Heart left ventricle (tissue), 13 donors: ENCODE measurements at regions not wholly inside any gene's neighbourhood (a gene's known extent, or its start where the extent isn't known, plus 50 kb on each side); places are given as distances from the start of the nearest gene placed in this dataset.

Source experiments
- CTCF ChIP-seq, 12 donors: fragments of 200-600 bp; sonication (generic) in 4 of 12; IDR thresholded peaks; one replicate each; pipeline versions ENCODE4 v1.5.0 to v1.8.0; 2018 to 2022; ENCODE audit warnings: antibody characterized with exemption in 12 of 12, mild to moderate bottlenecking in 5 of 12
- POLR2A ChIP-seq, 2 donors: fragments of 450-650 bp; IDR thresholded peaks; one replicate each; pipeline ENCODE4 v1.6.1; 2017; ENCODE audit warnings: antibody characterized with exemption in 2 of 2, mild to moderate bottlenecking in 2 of 2, moderate library complexity in 2 of 2
- donor health status: ischemic (EF 13 %, LVEDD 7.1; RV severe dilation, severe dysfunction).
- donor health status: DM: no; HTN: yes; CAD: no.
- donor health status: DM: no; HTN: no; CAD: no.
- donor health status: ischemic (EF 25% LVEDD 6.9; RV normal size, moderate dysfunction).
- donor health status: ischemic (EF 25% LVEDD 5.7; RV mildly dilated, moderate dysfunction).
- donor health status: ischemic (EF 35%, LVEDD 5.7; RV mildly dilated, moderate dysfunction).
- donor health status: nonischemic (EF 11% LVEDD 7.7; RV severe dilation, severe dysfunction).
- donor health status: DM: yes; HTN: yes; CAD: no.
- donor health status: PGD.
- donor health status: ischemic (EF 29% LVEDD 5.4; RV normal size, mild dysfunction).
- donor health status: nonischemic (EF 23%, LVEDD 6.1; RV moderate dilation, normal function).

- TF ChIP-seq CTCF (IDR thresholded peaks at IDR 0.05), result peak in 1 of 12 donors; percentile 22
- no peak for TF ChIP-seq POLR2A (IDR thresholded peaks at IDR 0.05)
Measured at GRCh38 chr12:84619053-84619571, 293.5 kb downstream of the SLC6A15 start.
